SH-SY5Y (cell line): ENCODE measurements at regions not wholly inside any gene's neighbourhood (a gene's known extent, or its start where the extent isn't known, plus 50 kb on each side); places are given as distances from the start of the nearest gene placed in this dataset.

ENCODE experiments used
- GATA2 ChIP-seq: IDR thresholded peaks from 2 replicates; pipeline ENCODE4 v1.6.1; 2011; ENCODE audit warnings: mild to moderate bottlenecking, low read depth, low read length
- GATA3 ChIP-seq: IDR thresholded peaks from 2 replicates; pipeline ENCODE4 v1.6.1; 2011; ENCODE audit warnings: low read depth, mild to moderate bottlenecking, low read length, moderate library complexity

DNA sequence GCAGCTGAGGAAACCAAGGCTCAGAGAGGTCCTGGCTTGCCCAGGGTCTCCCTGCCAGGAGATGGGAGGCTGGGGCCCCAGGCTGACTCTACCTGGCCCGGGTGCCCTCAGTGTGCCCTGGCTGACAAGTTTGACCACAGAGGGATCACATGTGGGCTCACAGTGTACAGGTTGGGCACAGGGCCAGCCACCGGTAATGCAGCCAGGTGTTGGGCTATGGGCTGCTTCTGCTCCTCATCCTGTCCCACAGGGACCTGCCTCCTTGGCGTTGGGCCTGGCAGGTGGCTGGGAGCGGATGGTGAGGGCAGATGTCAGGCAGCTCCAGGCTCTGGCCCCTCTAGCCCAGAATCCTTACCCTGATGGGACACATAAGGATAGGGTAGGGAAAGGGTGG lies 250.5 kb downstream of the LOXHD1 start:
- no peak for TF ChIP-seq GATA3
- TF ChIP-seq GATA2 = no peak
